Osteocyte (in vitro differentiated cells): ENCODE measurements at regions not wholly inside any gene's neighbourhood (a gene's known extent, or its start where the extent isn't known, plus 50 kb on each side); places are given as distances from the start of the nearest gene placed in this dataset.
A peak's percentile ranks its signal among the peaks of the same experiment; 100 is the strongest.
"Not testable (repeated sequence)": the region's sequence is repeated elsewhere in the genome, so short reads cannot be mapped to it uniquely, and the experiment has no call there.

Experiments
- DNase-seq: peaks from one replicate; pipeline ENCODE4 v3.0.0; 2021; ENCODE audit warnings: mixed read lengths; ENCODE audit not compliant: unreplicated experiment; ENCODE audit errors: extremely low spot score
- H3K27ac Mint-ChIP-seq: one replicate; pipeline ENCODE4 v1.8.0; 2021; ENCODE audit warnings: mild to moderate bottlenecking, mixed read lengths; ENCODE audit not compliant: unreplicated experiment
- H3K27me3 Mint-ChIP-seq: one replicate; pipeline ENCODE4 v1.8.0; 2021; ENCODE audit warnings: mixed read lengths; ENCODE audit not compliant: unreplicated experiment
- H3K36me3 Mint-ChIP-seq: one replicate; pipeline ENCODE4 v1.8.0; 2021; ENCODE audit warnings: mixed read lengths; ENCODE audit not compliant: unreplicated experiment
- H3K4me1 Mint-ChIP-seq: one replicate; pipeline ENCODE4 v1.8.0; 2021; ENCODE audit warnings: mixed read lengths; ENCODE audit not compliant: unreplicated experiment
- H3K4me3 Mint-ChIP-seq: one replicate; pipeline ENCODE4 v1.8.0; 2021; ENCODE audit warnings: mild to moderate bottlenecking, moderate library complexity, mixed read lengths; ENCODE audit not compliant: unreplicated experiment
- H3K9me3 Mint-ChIP-seq: one replicate; pipeline ENCODE4 v1.8.0; 2021; ENCODE audit warnings: mixed read lengths; ENCODE audit not compliant: unreplicated experiment
- TF ChIP-seq, protein P1 (sequence below): fragments of 200-600 bp; sonication (generic); IDR thresholded peaks from 2 replicates; pipeline ENCODE4 v1.5.0; 2021; ENCODE audit warnings: antibody characterized with exemption, mild to moderate bottlenecking, moderate library complexity

- peak; percentile 59 for DNase-seq
- not testable (repeated sequence) for H3K36me3 Mint-ChIP-seq, H3K4me1 Mint-ChIP-seq, H3K27me3 Mint-ChIP-seq, H3K27ac Mint-ChIP-seq, H3K4me3 Mint-ChIP-seq
- peaks cover 49% of the 10 kb centered on the region for H3K9me3 Mint-ChIP-seq
Observed at GRCh38 chr11:48649064-48649463, 160.5 kb downstream of the OR4A47 start.

DNA sequence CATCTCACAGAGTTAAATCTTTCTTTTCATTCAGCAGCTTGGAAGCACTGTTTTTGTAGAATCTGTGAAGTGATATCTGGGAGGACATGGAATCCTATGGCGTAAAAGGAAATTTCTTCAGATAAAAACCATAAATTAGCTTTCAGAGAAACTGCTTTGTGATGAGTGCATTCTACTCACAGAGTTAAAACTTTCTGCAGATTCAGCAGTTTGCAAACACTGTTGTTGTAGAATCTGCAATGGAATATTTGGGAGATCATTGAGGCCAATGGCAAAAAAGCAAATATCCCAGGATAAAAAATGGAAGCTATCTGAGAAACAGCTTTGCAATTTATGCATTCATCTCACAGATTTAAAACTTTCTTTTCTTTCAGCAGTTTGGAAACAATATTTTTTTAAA, 180.6 kb downstream of the OR4A47 start:
- Mint-ChIP-seq H3K9me3 (peaks cover 11% of the 10 kb centered on the region), H3K4me1 (no peaks in the 10 kb centered on the region), H3K27me3 (no peaks in the 10 kb centered on the region), H3K4me3 (no peak overlapping the region), H3K36me3 (peaks cover 3% of the 10 kb centered on the region), H3K27ac (no peak overlapping the region)
- DNase-seq: no peak
- TF ChIP-seq, protein P1, sequence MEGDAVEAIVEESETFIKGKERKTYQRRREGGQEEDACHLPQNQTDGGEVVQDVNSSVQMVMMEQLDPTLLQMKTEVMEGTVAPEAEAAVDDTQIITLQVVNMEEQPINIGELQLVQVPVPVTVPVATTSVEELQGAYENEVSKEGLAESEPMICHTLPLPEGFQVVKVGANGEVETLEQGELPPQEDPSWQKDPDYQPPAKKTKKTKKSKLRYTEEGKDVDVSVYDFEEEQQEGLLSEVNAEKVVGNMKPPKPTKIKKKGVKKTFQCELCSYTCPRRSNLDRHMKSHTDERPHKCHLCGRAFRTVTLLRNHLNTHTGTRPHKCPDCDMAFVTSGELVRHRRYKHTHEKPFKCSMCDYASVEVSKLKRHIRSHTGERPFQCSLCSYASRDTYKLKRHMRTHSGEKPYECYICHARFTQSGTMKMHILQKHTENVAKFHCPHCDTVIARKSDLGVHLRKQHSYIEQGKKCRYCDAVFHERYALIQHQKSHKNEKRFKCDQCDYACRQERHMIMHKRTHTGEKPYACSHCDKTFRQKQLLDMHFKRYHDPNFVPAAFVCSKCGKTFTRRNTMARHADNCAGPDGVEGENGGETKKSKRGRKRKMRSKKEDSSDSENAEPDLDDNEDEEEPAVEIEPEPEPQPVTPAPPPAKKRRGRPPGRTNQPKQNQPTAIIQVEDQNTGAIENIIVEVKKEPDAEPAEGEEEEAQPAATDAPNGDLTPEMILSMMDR: no peak

DNA sequence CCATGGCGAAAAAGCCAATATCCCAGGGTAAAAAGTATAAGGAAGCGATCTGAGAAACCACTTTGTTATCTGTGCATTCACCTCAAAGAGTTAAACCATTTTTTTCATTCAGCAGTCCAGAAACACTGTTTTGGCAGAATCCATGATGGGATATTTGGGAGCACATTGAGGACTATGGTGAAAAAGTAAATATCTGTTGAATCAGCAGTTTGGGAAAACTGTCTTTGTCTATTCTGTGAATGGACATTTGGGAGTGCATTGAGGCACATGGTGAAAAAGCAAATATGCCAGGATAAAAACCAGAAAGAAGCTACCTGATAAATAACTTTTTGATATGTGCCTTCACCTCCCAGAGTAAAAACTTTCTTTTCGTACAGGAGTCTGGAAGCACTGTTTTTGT, 187.4 kb downstream of the OR4A47 start:
- H3K27me3 Mint-ChIP-seq: no peaks in the 10 kb centered on the region
- TF ChIP-seq, protein P1: no peak
- H3K4me1 Mint-ChIP-seq: no peaks in the 10 kb centered on the region
- DNase-seq: no peak
- no peak overlapping the region for H3K4me3 Mint-ChIP-seq
- H3K9me3 Mint-ChIP-seq: peaks cover 30% of the 10 kb centered on the region
- H3K27ac Mint-ChIP-seq: no peak overlapping the region
- peaks cover 3% of the 10 kb centered on the region for H3K36me3 Mint-ChIP-seq

- H3K4me1 Mint-ChIP-seq: no peaks in the 10 kb centered on the region
- no peaks in the 10 kb centered on the region for H3K27me3 Mint-ChIP-seq
- peak; percentile 64 for DNase-seq
- H3K27ac Mint-ChIP-seq: no peak overlapping the region
- H3K4me3 Mint-ChIP-seq: no peak overlapping the region
- H3K36me3 Mint-ChIP-seq: no peaks in the 10 kb centered on the region
- H3K9me3 Mint-ChIP-seq: peaks cover 50% of the 10 kb centered on the region
- TF ChIP-seq, protein P1: no peak
Observed at GRCh38 chr11:48683226-48683720, 194.7 kb downstream of the OR4A47 start.

GRCh38 chr11:48729503-48729902, 240.9 kb downstream of the OR4A47 start:
- peak; percentile 65 for DNase-seq
- H3K9me3 Mint-ChIP-seq: peaks cover 25% of the 10 kb centered on the region

GRCh38 chr11:48750081-48750480, 233.6 kb downstream of the TRIM51G start:
- H3K4me3 Mint-ChIP-seq, H3K27ac Mint-ChIP-seq, DNase-seq, H3K9me3 Mint-ChIP-seq, H3K27me3 Mint-ChIP-seq, H3K4me1 Mint-ChIP-seq, H3K36me3 Mint-ChIP-seq: not testable (repeated sequence)

More at GRCh38 chr11:48729503-48729902, 240.9 kb downstream of the OR4A47 start:
- H3K4me3 Mint-ChIP-seq, H3K27me3 Mint-ChIP-seq, H3K27ac Mint-ChIP-seq, H3K4me1 Mint-ChIP-seq, H3K36me3 Mint-ChIP-seq: not testable (repeated sequence)
